Testis (tissue), 2 donors: ENCODE measurements at regions not wholly inside any gene's neighbourhood (a gene's known extent, or its start where the extent isn't known, plus 50 kb on each side); places are given as distances from the start of the nearest gene placed in this dataset.

Source experiments
- DNase-seq: peaks from one replicate; pipeline ENCODE4 v3.0.0-alpha.2; 2019
- H3K27ac ChIP-seq, 2 donors: fragments of 200-600 bp; sonication (generic); one replicate each; pipeline ENCODE4 v1.5.1; 2019
- H3K27me3 ChIP-seq: fragments of 200-600 bp; sonication (generic); one replicate; pipeline ENCODE4 v1.5.1; 2019
- H3K36me3 ChIP-seq: fragments of 200-600 bp; sonication (generic); one replicate; pipeline ENCODE4 v1.5.1; 2017; ENCODE audit warnings: low read depth; ENCODE audit errors: missing control alignments
- H3K4me1 ChIP-seq: fragments of 200-600 bp; sonication (generic); one replicate; pipeline ENCODE4 v1.5.1; 2019
- H3K4me3 ChIP-seq, 2 donors: fragments of 200-600 bp; sonication (generic); one replicate each; pipeline ENCODE4 v1.5.1; 2017 to 2019
- H3K9me3 ChIP-seq: fragments of 200-600 bp; sonication (generic); one replicate; pipeline ENCODE4 v1.5.1; 2017
- POLR2A ChIP-seq: fragments of 450-650 bp; IDR thresholded peaks from one replicate; pipeline ENCODE4 v1.6.1; 2017; ENCODE audit warnings: antibody characterized with exemption, mild to moderate bottlenecking, moderate library complexity
- WGBS, 2 donors: methylation state at CpG; one replicate each; pipeline ENCODE4 v1.1.5; 2018; 5-methylcytosine and 5-hydroxymethylcytosine counted together
- intact Hi-C: fragments of 100-400 bp; cut with DNase I; formaldehyde crosslinking; loops from one replicate; pipeline ENCODE4 v1.15.1; 2023; ENCODE audit warnings: low total_unique reads
- TF ChIP-seq, protein P1 (sequence below), 3 experiments: fragments of 450-650 bp in 2 of 3; fragments of 200-600 bp in 1 of 3; sonication (generic) in 1 of 3; IDR thresholded peaks; one replicate each; pipeline ENCODE4 v1.5.1; 2016 to 2019; ENCODE audit warnings: antibody characterized with exemption in 3 of 3, mild to moderate bottlenecking in 2 of 3, moderate library complexity in 1 of 3

DNA sequence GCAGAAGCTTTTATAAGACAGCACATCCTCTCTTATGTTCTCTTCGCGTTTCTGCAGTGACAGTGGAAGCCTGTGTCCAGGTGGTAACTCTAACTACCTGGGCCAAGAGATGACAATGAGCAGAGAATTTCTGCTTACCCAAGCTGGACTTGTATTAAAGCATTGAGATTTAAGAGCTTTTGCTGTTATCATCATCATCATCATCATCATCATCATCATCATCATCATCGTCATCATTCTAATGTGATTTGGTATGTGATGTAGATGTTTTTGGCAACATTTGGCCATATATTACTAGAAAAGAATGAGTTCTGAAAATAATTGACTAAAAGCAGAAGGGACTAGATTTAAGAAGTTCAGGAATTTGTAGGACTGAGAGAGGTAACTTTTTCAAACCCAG is 401.3 kb downstream of the BRINP1 start:
- WGBS, 2 donors = 87 to 88% methylated on average over 3 of the region's 3 CpGs
- DNase-seq = no peak
- no peak for TF ChIP-seq POLR2A
- TF ChIP-seq, protein P1, sequence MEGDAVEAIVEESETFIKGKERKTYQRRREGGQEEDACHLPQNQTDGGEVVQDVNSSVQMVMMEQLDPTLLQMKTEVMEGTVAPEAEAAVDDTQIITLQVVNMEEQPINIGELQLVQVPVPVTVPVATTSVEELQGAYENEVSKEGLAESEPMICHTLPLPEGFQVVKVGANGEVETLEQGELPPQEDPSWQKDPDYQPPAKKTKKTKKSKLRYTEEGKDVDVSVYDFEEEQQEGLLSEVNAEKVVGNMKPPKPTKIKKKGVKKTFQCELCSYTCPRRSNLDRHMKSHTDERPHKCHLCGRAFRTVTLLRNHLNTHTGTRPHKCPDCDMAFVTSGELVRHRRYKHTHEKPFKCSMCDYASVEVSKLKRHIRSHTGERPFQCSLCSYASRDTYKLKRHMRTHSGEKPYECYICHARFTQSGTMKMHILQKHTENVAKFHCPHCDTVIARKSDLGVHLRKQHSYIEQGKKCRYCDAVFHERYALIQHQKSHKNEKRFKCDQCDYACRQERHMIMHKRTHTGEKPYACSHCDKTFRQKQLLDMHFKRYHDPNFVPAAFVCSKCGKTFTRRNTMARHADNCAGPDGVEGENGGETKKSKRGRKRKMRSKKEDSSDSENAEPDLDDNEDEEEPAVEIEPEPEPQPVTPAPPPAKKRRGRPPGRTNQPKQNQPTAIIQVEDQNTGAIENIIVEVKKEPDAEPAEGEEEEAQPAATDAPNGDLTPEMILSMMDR (IDR thresholded peaks at IDR 0.05) = no peak
- Histone ChIP-seq H3K27me3 (no peaks in the 10 kb centered on the region), H3K9me3 (no peaks in the 10 kb centered on the region), H3K4me3 (no peak overlapping the region), H3K36me3 (no peaks in the 10 kb centered on the region), H3K27ac (no peak overlapping the region), H3K4me1 (no peaks in the 10 kb centered on the region)
- intact Hi-C loops = no loop called here

GRCh38 chr9:118975736-118976135 is 393.5 kb downstream of the BRINP1 start:
- Histone ChIP-seq H3K4me3 (no peak overlapping the region), H3K27ac (no peak overlapping the region), H3K36me3 (no peaks in the 10 kb centered on the region), H3K27me3 (no peaks in the 10 kb centered on the region), H3K4me1 (no peaks in the 10 kb centered on the region), H3K9me3 (no peaks in the 10 kb centered on the region)
- TF ChIP-seq POLR2A = no peak
- TF ChIP-seq, protein P1 (IDR thresholded peaks at IDR 0.05) = no peak
- 65 to 72% methylated on average over 1 of the region's 1 CpG for WGBS, 2 donors
- intact Hi-C loops = no loop called here
- no peak for DNase-seq

- Histone ChIP-seq H3K4me1 (no peaks in the 10 kb centered on the region), H3K4me3 (no peak overlapping the region), H3K27ac (no peak overlapping the region), H3K36me3 (no peaks in the 10 kb centered on the region), H3K27me3 (no peaks in the 10 kb centered on the region), H3K9me3 (no peaks in the 10 kb centered on the region)
- intact Hi-C loops = no loop called here
- 9 to 33% methylated on average over 2 of the region's 2 CpGs for WGBS, 2 donors
- DNase-seq = no peak
- TF ChIP-seq, protein P1 (IDR thresholded peaks at IDR 0.05) = no peak
- no peak for TF ChIP-seq POLR2A
These were observed 393.1 kb downstream of the BRINP1 start for GRCh38 chr9:118976160-118976559.

GRCh38 chr9:118984607-118985006 is 384.6 kb downstream of the BRINP1 start:
- no peak for DNase-seq
- H3K4me3 ChIP-seq = no peak overlapping the region
- TF ChIP-seq, protein P1 (IDR thresholded peaks at IDR 0.05) = no peak
- no peak for TF ChIP-seq POLR2A
- intact Hi-C loops = no loop called here
- no peaks in the 10 kb centered on the region for H3K36me3 ChIP-seq
- 90 to 91% methylated on average over 1 of the region's 1 CpG for WGBS, 2 donors
- no peaks in the 10 kb centered on the region for H3K9me3 ChIP-seq
- H3K27me3 ChIP-seq = no peaks in the 10 kb centered on the region
- no peak overlapping the region for H3K27ac ChIP-seq
- no peaks in the 10 kb centered on the region for H3K4me1 ChIP-seq

DNA sequence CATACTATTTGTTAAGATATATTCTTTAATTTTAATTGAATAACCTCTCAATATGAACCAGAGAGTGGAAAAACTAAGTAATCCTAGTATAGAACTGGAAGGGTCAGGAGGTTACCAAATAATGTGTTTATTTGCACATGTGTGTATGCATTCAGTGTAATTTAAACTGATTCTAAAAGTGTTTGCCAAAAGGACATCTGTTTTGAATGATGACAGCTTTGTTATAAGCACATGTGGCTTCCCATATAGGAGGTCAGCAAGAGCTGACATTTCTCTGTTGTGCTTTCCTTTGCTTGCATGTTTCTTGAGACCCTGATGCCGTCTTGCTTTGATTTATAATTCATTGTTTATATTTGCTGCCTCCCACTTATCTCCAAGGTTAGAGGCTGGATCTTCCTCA is 383.4 kb downstream of the BRINP1 start:
- WGBS, 2 donors = 34 to 67% methylated on average over 1 of the region's 1 CpG
- Histone ChIP-seq H3K9me3 (no peaks in the 10 kb centered on the region), H3K4me3 (no peak overlapping the region), H3K27me3 (no peaks in the 10 kb centered on the region), H3K27ac (no peak overlapping the region), H3K36me3 (no peaks in the 10 kb centered on the region), H3K4me1 (no peaks in the 10 kb centered on the region)
- no peak for TF ChIP-seq POLR2A
- TF ChIP-seq, protein P1 (IDR thresholded peaks at IDR 0.05) = no peak
- intact Hi-C loops = no loop called here
- no peak for DNase-seq
